Keratinocyte (primary cell): ENCODE measurements at regions not wholly inside any gene's neighbourhood (a gene's known extent, or its start where the extent isn't known, plus 50 kb on each side); places are given as distances from the start of the nearest gene placed in this dataset.

Source experiments
- DNase-seq: peaks from one replicate; pipeline ENCODE4 v3.0.0-alpha.2; 2011; ENCODE audit warnings: low read depth, missing footprints, low spot score
- FAIRE-seq: peaks from 2 replicates; lab custom pipeline; 2011; peaks lifted over from hg19 to GRCh38; lab: Jason Lieb, UNC
- H2AFZ ChIP-seq: 2 replicates; pipeline ENCODE4 v1.6.0; 2012; ENCODE audit warnings: low read length, control low read depth, inconsistent platforms; ENCODE audit not compliant: control insufficient read depth
- H3K27ac ChIP-seq: 2 replicates; pipeline ENCODE4 v1.5.1; 2011; ENCODE audit warnings: low read length; ENCODE audit not compliant: control insufficient read depth, insufficient read depth
- H3K27me3 ChIP-seq: 3 replicates; pipeline ENCODE4 v1.6.0; 2011; ENCODE audit warnings: low read length; ENCODE audit not compliant: control insufficient read depth, insufficient read depth; ENCODE audit errors: extremely low read depth
- H3K36me3 ChIP-seq, 2 experiments: 2 replicates in 1 of 2; 3 replicates in 1 of 2; pipeline ENCODE4 v1.5.1; 2011; ENCODE audit warnings: low read length in 2 of 2, mild to moderate bottlenecking in 1 of 2; ENCODE audit not compliant: control insufficient read depth in 2 of 2, insufficient read depth in 2 of 2; ENCODE audit errors: extremely low read depth in 1 of 2
- H3K4me1 ChIP-seq: 3 replicates; pipeline ENCODE4 v1.5.1; 2011; ENCODE audit warnings: low read length; ENCODE audit not compliant: control insufficient read depth, insufficient read depth; ENCODE audit errors: extremely low read depth
- H3K4me2 ChIP-seq: 3 replicates; pipeline ENCODE4 v1.6.0; 2011; ENCODE audit warnings: low read depth, low read length; ENCODE audit not compliant: control insufficient read depth, insufficient read depth; ENCODE audit errors: extremely low read depth
- H3K4me3 ChIP-seq, 3 experiments: fragments of 200-600 bp in 1 of 3; sonication (generic) in 1 of 3; 2 replicates in 2 of 3; 3 replicates in 1 of 3; pipeline ENCODE4 v1.5.1; 2011 to 2016; ENCODE audit warnings: low read length in 3 of 3, mild to moderate bottlenecking in 3 of 3, control low read depth in 2 of 3, inconsistent platforms in 1 of 3, low read depth in 1 of 3, mixed read lengths in 1 of 3, mixed run types in 1 of 3, moderate library complexity in 1 of 3; ENCODE audit not compliant: control insufficient read depth in 2 of 3, insufficient read depth in 2 of 3; ENCODE audit errors: extremely low read depth in 1 of 3
- H3K79me2 ChIP-seq: 2 replicates; pipeline ENCODE4 v1.6.0; 2012; ENCODE audit warnings: low read length; ENCODE audit not compliant: control insufficient read depth, insufficient read depth
- H3K9ac ChIP-seq: 3 replicates; pipeline ENCODE4 v1.6.0; 2011; ENCODE audit warnings: low read length; ENCODE audit not compliant: control insufficient read depth, insufficient read depth; ENCODE audit errors: extremely low read depth
- H3K9me1 ChIP-seq: 3 replicates; pipeline ENCODE4 v1.6.0; 2011; ENCODE audit warnings: low read length; ENCODE audit not compliant: control insufficient read depth, insufficient read depth; ENCODE audit errors: extremely low read depth
- H3K9me3 ChIP-seq: 2 replicates; pipeline ENCODE4 v1.5.1; 2012; ENCODE audit warnings: low read depth, low read length; ENCODE audit not compliant: control insufficient read depth
- H4K20me1 ChIP-seq: 3 replicates; pipeline ENCODE4 v1.6.0; 2011; ENCODE audit warnings: low read length; ENCODE audit not compliant: control insufficient read depth, insufficient read depth; ENCODE audit errors: extremely low read depth
- CTCF ChIP-seq, 3 experiments: IDR thresholded peaks in 1 of 3; conservative IDR thresholded peaks in 1 of 3; optimal IDR thresholded peaks in 1 of 3; 2 replicates in 2 of 3; 3 replicates in 1 of 3; pipeline versions ENCODE3 to v1.5.1; 2011; ENCODE audit warnings: low read length in 3 of 3, mild to moderate bottlenecking in 3 of 3, moderate library complexity in 2 of 3, control low read depth in 1 of 3, inconsistent platforms in 1 of 3; ENCODE audit not compliant: insufficient read depth in 2 of 3; ENCODE audit errors: extremely low read depth in 1 of 3
- EZH2 ChIP-seq: IDR thresholded peaks from one replicate; pipeline ENCODE4 v1.6.1; 2012; ENCODE audit warnings: inconsistent platforms, mild to moderate bottlenecking, low read length, moderate library complexity
- dilution Hi-C: fragments of 300-500 bp; cut with MboI; formaldehyde crosslinking; loops from one replicate; pipeline ENCODE4 v1.7.0; 2020; ENCODE audit warnings: low sequenced_read_pairs; ENCODE audit not compliant: extremely low pct_ligation_motif_present

DNA sequence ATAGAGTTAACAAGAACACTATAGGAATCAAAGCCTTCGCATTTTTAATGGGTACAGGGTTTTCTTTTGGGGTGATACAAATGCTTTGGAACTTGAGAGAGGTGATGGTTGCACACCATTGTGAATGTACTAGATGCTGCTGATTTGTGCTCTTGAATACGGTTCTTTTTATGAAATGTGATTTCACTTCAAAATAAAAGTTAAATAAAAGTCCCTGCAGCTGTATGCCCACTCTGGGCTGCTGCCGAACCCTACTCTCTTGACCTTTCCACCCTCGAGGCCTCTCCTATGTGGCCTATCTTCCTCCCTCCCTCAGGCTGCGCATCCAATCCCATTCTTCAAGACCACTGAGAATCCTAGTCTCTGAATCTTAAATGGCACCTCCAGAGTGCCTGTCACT is 168.5 kb upstream of the AJAP1 start:
- Histone ChIP-seq H3K79me2 (no peaks in the 10 kb centered on the region), H3K27ac (no peak overlapping the region), H3K27me3 (no peaks in the 10 kb centered on the region), H3K4me3 (no peak overlapping the region), H3K36me3 (no peaks in the 10 kb centered on the region), H3K4me1 (no peaks in the 10 kb centered on the region), H3K9me3 (peaks cover 15% of the 10 kb centered on the region), H4K20me1 (no peaks in the 10 kb centered on the region), H3K9me1 (no peaks in the 10 kb centered on the region), H3K9ac (no peak overlapping the region), H3K4me2 (no peak overlapping the region), H2AFZ (no peak overlapping the region)
- no peak for DNase-seq
- FAIRE-seq = no peak
- no peak for TF ChIP-seq CTCF (optimal IDR thresholded peaks at IDR 0.05 in 1 of 3, IDR thresholded peaks at IDR 0.05 in 1 of 3, conservative IDR thresholded peaks at IDR 0.05 in 1 of 3; ENCODE audit: extremely low read depth in 1 of 3, insufficient read depth in 2 of 3, low read length in 3 of 3)
- TF ChIP-seq EZH2 = no peak
- dilution Hi-C loops = no loop called here

GRCh38 chr1:4486408-4487120 is 167.8 kb upstream of the AJAP1 start:
- Histone ChIP-seq H3K36me3 (no peaks in the 10 kb centered on the region), H3K4me2 (no peak overlapping the region), H3K9me1 (no peaks in the 10 kb centered on the region), H3K4me3 (no peak overlapping the region), H3K4me1 (no peaks in the 10 kb centered on the region), H3K79me2 (no peaks in the 10 kb centered on the region), H3K27me3 (no peaks in the 10 kb centered on the region), H3K27ac (no peak overlapping the region), H3K9me3 (peaks cover 12% of the 10 kb centered on the region), H2AFZ (no peak overlapping the region), H3K9ac (no peak overlapping the region), H4K20me1 (no peaks in the 10 kb centered on the region)
- dilution Hi-C loops = no loop called here
- DNase-seq = no peak
- FAIRE-seq = no peak
- TF ChIP-seq EZH2 (no peak), CTCF (optimal IDR thresholded peaks at IDR 0.05 in 1 of 3, IDR thresholded peaks at IDR 0.05 in 1 of 3, conservative IDR thresholded peaks at IDR 0.05 in 1 of 3; ENCODE audit: extremely low read depth in 1 of 3, insufficient read depth in 2 of 3, low read length in 3 of 3) (no peak)
